ENCODE measurements at regions not wholly inside any gene's neighbourhood (a gene's known extent, or its start where the extent isn't known, plus 50 kb on each side); places are given as distances from the start of the nearest gene placed in this dataset.
A peak's percentile ranks its signal among the peaks of the same experiment; 100 is the strongest.

- DNase-seq: no peak
Measured at GRCh38 chr12:47306130-47306529, 226.4 kb upstream of the AMIGO2 start.

- no peak for DNase-seq
Measured at GRCh38 chr12:47305464-47305863, 225.7 kb upstream of the AMIGO2 start.

GRCh38 chr12:47303995-47304560, 224.3 kb upstream of the AMIGO2 start:
- DNase-seq: no peak

DNA sequence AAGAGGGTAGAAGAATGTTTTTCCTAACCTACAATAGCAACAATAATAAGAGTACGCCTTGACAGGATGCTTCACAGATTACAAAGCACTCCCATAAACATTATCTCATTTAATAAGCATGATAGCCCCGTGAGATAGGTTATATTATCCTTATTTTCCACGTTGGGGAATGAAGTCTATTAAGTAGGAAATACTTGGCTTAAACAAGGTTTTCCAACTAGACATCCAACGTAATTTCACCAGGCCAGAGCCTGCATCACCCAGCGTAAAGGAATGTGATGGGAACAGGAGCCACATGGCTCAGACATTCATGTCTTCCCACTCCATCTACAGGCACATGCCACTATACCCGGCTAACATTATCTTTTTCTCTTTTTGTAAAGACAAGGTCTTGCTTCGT, 223.4 kb upstream of the AMIGO2 start:
- DNase-seq: no peak

DNA sequence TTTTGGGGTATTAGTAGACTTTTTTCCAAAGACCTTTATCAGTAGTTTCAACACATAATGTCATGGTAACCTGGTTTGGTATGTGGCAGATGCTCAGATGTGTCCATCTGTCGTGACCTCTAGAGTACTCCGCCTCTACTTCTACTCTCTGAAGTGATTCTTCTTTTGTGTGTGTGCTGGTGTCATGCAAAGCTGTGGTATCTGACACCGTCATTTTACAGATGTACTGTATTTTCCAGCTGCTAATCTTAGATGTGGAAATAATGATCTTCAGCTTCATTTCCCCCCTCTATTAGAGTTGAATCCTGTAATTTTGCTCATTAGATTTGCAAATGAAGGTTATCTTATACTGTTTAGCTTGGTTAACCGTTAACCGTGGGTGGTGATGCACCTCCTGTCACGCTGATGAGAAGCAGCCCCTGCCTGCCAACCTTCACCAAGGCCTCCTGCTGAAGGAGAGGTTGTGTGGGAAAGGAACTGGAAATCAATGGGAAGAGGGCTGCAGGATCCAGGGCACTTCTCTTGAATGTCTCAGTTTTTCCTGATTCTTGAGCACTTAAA, 222.4 kb upstream of the AMIGO2 start:
- DNase-seq: no peak

- DNase-seq: no peak
Measured at GRCh38 chr12:47299586-47299985, 219.8 kb upstream of the AMIGO2 start.

DNA sequence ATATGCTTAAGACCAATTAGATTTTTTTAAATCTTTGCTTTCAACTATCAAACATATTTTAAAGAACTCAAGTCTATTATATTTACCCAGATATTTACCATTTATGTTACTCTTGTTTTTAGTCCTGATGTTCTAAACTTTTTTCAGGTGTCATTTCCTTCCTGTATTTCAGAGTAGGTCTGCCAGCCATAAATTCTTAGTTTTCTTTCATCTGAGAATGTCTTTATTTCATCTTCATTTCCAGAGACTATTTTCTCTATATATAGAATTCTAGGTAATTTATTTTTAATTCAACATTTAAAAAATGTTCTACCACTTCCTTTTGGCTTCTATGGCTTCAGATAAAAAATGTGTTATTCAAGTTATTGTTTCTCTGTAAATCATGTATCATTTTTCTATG, 218.2 kb upstream of the AMIGO2 start:
- no peak for DNase-seq

GRCh38 chr12:47296828-47297227, 217.1 kb upstream of the AMIGO2 start:
- DNase-seq: no peak

GRCh38 chr12:47293406-47293805, 213.6 kb upstream of the AMIGO2 start:
- DNase-seq: no peak

GRCh38 chr12:47286676-47287075, 206.9 kb upstream of the AMIGO2 start:
- DNase-seq: peak; percentile 26

Measured in NCI-H1105 (cell line).